GM13976 (cell line): ENCODE measurements at regions not wholly inside any gene's neighbourhood (a gene's known extent, or its start where the extent isn't known, plus 50 kb on each side); places are given as distances from the start of the nearest gene placed in this dataset.

Experiments
- DNase-seq: peaks from one replicate; pipeline ENCODE4 v3.0.0; 2012; ENCODE audit warnings: low spot score
- in situ Hi-C: fragments of 300-500 bp; cut with MboI; formaldehyde crosslinking; loops from one replicate; pipeline ENCODE4 v1.12.0; 2022; ENCODE audit warnings: low sequenced_read_pairs, mixed read lengths, inconsistent platforms; ENCODE audit not compliant: unreplicated experiment
- TF ChIP-seq, protein P1 (sequence below): IDR thresholded peaks from 2 replicates; pipeline ENCODE4 v1.5.1; 2012; ENCODE audit warnings: borderline replicate concordance, mild to moderate bottlenecking; ENCODE audit not compliant: insufficient read depth; ENCODE audit errors: extremely low read depth, missing control alignments, control extremely low read depth

GRCh38 chr6:166045173-166045859 lies 122.3 kb downstream of the TBXT start:
- no peak for DNase-seq
- TF ChIP-seq, protein P1, sequence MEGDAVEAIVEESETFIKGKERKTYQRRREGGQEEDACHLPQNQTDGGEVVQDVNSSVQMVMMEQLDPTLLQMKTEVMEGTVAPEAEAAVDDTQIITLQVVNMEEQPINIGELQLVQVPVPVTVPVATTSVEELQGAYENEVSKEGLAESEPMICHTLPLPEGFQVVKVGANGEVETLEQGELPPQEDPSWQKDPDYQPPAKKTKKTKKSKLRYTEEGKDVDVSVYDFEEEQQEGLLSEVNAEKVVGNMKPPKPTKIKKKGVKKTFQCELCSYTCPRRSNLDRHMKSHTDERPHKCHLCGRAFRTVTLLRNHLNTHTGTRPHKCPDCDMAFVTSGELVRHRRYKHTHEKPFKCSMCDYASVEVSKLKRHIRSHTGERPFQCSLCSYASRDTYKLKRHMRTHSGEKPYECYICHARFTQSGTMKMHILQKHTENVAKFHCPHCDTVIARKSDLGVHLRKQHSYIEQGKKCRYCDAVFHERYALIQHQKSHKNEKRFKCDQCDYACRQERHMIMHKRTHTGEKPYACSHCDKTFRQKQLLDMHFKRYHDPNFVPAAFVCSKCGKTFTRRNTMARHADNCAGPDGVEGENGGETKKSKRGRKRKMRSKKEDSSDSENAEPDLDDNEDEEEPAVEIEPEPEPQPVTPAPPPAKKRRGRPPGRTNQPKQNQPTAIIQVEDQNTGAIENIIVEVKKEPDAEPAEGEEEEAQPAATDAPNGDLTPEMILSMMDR, result no peak
- in situ Hi-C loops, result no loop called here

DNA sequence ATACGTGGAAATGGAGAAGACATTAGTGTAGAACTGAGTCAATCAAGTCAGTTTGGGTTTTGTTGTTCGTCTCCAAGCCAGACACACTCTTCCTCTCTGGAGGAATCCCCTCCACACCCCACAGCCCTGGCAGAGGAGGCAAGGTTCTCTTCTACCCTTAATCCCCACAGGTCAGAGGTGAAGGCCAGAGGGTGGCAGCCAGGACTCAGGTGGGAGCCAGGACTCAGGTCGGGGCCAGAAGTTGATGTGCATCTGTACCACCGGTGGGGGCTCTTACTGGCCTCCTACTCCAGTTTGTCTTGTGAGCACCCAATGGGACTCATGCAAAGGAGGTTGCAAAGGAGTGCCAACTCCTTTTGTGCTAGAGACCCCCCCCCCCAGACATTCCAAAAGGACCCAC lies 126.4 kb downstream of the TBXT start:
- DNase-seq, result no peak
- TF ChIP-seq, protein P1, result no peak
- in situ Hi-C loops, result no loop called here

DNA sequence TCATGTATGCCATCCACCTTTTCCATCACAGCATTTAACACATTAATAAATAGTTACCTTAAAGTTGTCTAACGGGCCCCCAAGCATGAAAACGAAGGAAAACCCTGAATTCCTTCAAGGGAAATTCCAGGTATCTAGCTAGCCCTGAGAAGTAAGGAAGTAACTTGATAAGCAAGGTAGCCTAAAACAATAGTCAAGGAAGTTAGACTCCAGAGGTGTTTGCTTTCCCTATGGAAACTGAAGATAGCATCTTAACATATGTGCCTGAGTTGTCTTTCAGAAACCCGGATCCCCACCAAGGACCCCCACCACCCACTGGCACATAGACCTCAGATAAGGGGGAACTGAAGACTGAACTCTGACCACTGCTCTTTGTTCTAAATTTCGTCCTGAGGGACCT lies 127.4 kb downstream of the TBXT start:
- in situ Hi-C loops, result no loop called here
- no peak for DNase-seq

DNA sequence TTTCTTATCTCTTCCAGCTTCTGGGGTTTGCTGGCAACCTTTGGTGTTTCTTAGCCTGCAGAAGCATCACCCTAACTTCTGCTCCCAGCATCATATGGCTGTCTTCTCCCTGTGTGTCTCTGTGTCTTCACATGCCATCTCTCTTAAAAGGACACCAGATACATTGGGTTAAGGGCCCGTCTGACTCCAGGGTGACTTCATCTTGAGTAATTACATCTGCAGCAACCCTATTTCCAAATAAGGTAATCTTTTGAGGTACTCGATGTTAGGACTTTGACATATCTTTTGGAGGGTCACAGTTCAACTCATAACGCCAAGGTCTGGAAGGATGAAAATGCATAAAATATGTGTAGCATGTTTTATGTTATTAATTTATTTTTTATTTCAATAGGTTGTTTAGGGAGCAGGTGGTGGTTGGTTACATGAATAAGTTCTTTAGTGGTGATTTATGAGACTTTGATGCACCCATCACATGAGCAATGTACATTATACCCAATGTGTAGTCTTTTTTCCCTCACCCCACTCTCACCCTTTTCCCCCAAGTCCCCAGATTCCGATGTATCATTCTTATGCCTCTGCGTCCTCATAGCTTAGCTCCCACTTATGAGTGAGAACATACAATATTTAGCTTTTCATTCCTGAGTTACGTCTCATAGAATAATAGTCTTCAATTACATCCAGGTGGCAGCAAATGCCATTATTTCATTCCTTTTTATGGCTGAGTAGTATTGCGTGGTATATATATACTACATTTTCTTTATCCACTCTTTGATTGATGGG lies 131.1 kb downstream of the TBXT start:
- TF ChIP-seq, protein P1, result no peak
- DNase-seq, result no peak
- in situ Hi-C loops, result no loop called here

More for the DNA sequence above, 127.4 kb downstream of the TBXT start:
- TF ChIP-seq, protein P1, result no peak

- TF ChIP-seq, protein P1, result no peak
Observed at GRCh38 chr6:166032366-166033200, 135.1 kb downstream of the TBXT start.

GRCh38 chr6:166031275-166031674 lies 136.4 kb downstream of the TBXT start:
- DNase-seq, result no peak
- in situ Hi-C loops, result no loop called here
- TF ChIP-seq, protein P1, result no peak

More at GRCh38 chr6:166032366-166033200, 135.1 kb downstream of the TBXT start:
- in situ Hi-C loops, result no loop called here
- DNase-seq, result no peak
